ENCODE measurements at regions not wholly inside any gene's neighbourhood (a gene's known extent, or its start where the extent isn't known, plus 50 kb on each side); places are given as distances from the start of the nearest gene placed in this dataset.

DNA sequence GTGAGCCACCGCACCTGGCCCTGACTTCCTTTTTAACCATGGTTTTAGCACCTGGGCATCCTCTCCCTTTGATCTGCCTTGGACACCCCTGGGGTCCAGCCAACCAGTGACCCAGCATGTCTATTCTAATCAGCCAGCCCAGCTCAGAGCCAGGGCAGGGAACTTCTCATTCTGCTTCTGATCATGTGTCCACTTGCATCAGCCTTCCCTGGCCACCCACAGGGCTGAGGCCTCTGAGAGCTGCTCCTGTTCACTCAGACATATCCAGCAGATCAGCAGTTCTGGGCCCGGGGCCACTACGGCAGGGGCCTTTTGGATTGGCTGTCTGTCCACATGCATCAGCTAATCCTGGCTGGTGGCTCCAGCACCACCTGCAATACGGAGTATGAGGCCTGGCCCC is 117.9 kb upstream of the MAP1LC3B2 start:
- ChIA-PET POLR2A (interaction anchor here (0.7 kb wide), 1 partner anchor 74 kb away, joined by 3 read pairs; no protein-coding TSS in a partner anchor), CTCF (no interaction called here)
- Histone ChIP-seq H3K4me1 (ENCODE audit: control insufficient read depth, insufficient read depth, low read length) (no peaks in the 10 kb centered on the region), H3K9me3 (ENCODE audit: control insufficient read depth, insufficient read depth, low read depth, low read length) (no peaks in the 10 kb centered on the region), H3K27ac (ENCODE audit: extremely low read depth, low read depth, low read length) (no peak overlapping the region), H3K4me3 (ENCODE audit: low read depth, low read length) (no peak overlapping the region), H3K36me3 (ENCODE audit: control insufficient read depth in 2 of 2, insufficient read depth in 1 of 2, low read length in 2 of 2) (no peaks in the 10 kb centered on the region)
- TF ChIP-seq ZIC2 (tag by site-specific recombination; IDR thresholded peaks at IDR 0.05) = peak; percentile 71
- TF ChIP-seq ZBTB17 (tag by site-specific recombination; IDR thresholded peaks at IDR 0.05) = peak; percentile 92
- TF ChIP-seq ZFP69B (tag by site-specific recombination; IDR thresholded peaks at IDR 0.05) = no peak
- 0 out of 2 replicates have a peak, but pooled peaks have one; percentile 14 for TF ChIP-seq ZFHX2 (tag by site-specific recombination; conservative IDR thresholded peaks at IDR 0.05)

DNA sequence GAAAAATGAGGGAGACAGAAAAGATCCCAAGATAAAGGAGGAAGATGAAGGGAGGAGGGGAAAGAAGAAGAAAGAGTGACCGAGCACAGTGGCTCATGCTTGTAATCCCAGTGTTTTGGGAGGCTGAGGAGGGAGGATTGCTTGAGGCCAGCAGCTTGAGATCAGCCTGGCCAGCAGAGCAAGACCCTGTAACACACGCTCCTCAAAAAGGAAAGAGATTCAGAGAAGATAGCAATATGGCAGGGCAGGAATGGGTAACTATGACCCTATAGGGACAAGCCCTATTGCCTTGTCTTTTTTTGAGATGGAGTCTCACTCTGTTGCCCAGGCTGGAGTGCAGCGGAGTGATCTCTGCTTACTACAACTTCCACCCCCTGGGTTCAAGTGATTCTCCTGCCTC is 116.9 kb upstream of the MAP1LC3B2 start:
- POLR2A ChIA-PET = no interaction called here
- Histone ChIP-seq H3K4me1 (ENCODE audit: control insufficient read depth, insufficient read depth, low read length) (no peaks in the 10 kb centered on the region), H3K27ac (ENCODE audit: extremely low read depth, low read depth, low read length) (no peak overlapping the region), H3K9me3 (ENCODE audit: control insufficient read depth, insufficient read depth, low read depth, low read length) (no peaks in the 10 kb centered on the region), H3K4me3 (ENCODE audit: low read depth, low read length) (no peak overlapping the region), H3K36me3 (ENCODE audit: control insufficient read depth in 2 of 2, insufficient read depth in 1 of 2, low read length in 2 of 2) (no peaks in the 10 kb centered on the region)
- CTCF ChIA-PET = no interaction called here
- no peak for TF ChIP-seq ZNF274 (IDR thresholded peaks at IDR 0.05; ENCODE audit: low read length)
- TF ChIP-seq ZNF274 (tag by site-specific recombination; IDR thresholded peaks at IDR 0.05; ENCODE audit: borderline replicate concordance) = no peak
- no peak for TF ChIP-seq ZNF155 (tag by site-specific recombination; IDR thresholded peaks at IDR 0.05)
- peak; percentile 74; the same call in 1 of the 2 replicates for TF ChIP-seq ZNF121 (tag by site-specific recombination; IDR thresholded peaks at IDR 0.05)

DNA sequence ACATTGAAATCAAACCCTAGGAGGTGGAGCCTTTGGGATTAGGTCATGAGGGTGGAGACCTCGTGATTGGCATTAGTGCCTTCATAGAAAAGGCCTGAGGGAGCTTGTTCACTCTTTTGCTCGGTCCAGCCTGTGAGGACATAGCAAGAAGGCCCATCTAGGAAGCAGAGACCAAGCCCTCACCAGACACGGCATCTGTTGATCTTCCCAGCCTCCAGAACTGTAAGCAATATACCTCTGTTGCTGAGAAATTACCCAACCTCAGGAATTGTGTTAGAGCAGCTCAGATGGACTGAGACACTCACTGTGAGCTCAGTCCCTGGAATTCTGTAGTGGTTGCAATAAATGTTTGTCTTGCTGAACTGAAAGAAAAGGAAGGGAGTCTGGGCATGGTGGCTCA is 116.2 kb upstream of the MAP1LC3B2 start:
- Histone ChIP-seq H3K4me3 (ENCODE audit: low read depth, low read length) (no peak overlapping the region), H3K9me3 (ENCODE audit: control insufficient read depth, insufficient read depth, low read depth, low read length) (no peaks in the 10 kb centered on the region), H3K27ac (ENCODE audit: extremely low read depth, low read depth, low read length) (no peak overlapping the region), H3K36me3 (ENCODE audit: control insufficient read depth in 2 of 2, insufficient read depth in 1 of 2, low read length in 2 of 2) (no peaks in the 10 kb centered on the region), H3K4me1 (ENCODE audit: control insufficient read depth, insufficient read depth, low read length) (no peaks in the 10 kb centered on the region)
- POLR2A ChIA-PET = no interaction called here
- TF ChIP-seq ZNF626 (tag by site-specific recombination; IDR thresholded peaks at IDR 0.05) (no peak), ZNF266 (tag by site-specific recombination; IDR thresholded peaks at IDR 0.05; ENCODE audit: low read depth) (peak; percentile 31; the same call in 1 of the 2 replicates), SCRT2 (tag by site-specific recombination; IDR thresholded peaks at IDR 0.05) (peak; percentile 74)
- TF ChIP-seq, protein P1, sequence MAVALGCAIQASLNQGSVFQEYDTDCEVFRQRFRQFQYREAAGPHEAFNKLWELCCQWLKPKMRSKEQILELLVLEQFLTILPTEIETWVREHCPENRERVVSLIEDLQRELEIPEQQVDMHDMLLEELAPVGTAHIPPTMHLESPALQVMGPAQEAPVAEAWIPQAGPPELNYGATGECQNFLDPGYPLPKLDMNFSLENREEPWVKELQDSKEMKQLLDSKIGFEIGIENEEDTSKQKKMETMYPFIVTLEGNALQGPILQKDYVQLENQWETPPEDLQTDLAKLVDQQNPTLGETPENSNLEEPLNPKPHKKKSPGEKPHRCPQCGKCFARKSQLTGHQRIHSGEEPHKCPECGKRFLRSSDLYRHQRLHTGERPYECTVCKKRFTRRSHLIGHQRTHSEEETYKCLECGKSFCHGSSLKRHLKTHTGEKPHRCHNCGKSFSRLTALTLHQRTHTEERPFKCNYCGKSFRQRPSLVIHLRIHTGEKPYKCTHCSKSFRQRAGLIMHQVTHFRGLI (tag by site-specific recombination; IDR thresholded peaks at IDR 0.05) = no peak
- CTCF ChIA-PET = interaction anchor here (0.6 kb wide), 1 partner anchor 1405 kb away, joined by 3 read pairs; no protein-coding TSS in a partner anchor

DNA sequence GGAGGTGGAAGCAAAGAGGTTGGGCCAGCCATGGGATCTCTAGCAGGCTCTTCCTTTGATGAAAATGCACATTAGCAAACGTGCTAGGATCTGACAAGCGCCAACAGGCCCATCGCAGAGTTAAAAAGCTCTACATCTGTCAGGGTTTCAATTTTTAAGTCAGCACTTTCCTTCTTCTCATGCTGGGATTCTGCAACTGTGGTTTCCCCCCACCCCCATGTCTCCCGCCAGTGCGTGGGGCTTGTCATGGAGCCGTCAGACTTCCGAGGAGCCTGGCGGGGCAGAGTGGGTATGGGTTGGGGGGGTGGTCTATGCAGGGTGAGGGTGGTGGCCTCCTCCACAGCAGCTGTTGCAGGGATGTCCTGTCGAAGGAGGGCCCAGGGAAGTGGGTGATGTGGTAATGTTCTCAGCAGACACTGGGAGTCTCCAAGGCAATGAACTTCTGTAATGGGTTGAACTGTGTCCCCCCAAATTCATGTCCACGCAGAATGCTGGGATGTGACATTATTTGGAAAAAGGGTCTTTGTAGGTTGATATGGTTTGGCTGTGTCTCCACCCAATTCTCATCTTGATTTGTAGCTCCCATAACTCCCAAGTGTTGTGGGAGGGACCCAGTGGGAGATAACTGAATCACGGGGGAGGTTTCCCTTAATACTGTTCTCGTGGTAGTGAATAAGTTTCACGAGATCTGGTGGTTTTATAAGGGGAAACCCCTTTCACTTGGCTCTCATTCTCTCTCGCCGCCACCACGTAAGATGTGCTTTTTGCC is 115.2 kb upstream of the MAP1LC3B2 start:
- ChIA-PET CTCF (no interaction called here), POLR2A (no interaction called here)
- TF ChIP-seq, protein P2, sequence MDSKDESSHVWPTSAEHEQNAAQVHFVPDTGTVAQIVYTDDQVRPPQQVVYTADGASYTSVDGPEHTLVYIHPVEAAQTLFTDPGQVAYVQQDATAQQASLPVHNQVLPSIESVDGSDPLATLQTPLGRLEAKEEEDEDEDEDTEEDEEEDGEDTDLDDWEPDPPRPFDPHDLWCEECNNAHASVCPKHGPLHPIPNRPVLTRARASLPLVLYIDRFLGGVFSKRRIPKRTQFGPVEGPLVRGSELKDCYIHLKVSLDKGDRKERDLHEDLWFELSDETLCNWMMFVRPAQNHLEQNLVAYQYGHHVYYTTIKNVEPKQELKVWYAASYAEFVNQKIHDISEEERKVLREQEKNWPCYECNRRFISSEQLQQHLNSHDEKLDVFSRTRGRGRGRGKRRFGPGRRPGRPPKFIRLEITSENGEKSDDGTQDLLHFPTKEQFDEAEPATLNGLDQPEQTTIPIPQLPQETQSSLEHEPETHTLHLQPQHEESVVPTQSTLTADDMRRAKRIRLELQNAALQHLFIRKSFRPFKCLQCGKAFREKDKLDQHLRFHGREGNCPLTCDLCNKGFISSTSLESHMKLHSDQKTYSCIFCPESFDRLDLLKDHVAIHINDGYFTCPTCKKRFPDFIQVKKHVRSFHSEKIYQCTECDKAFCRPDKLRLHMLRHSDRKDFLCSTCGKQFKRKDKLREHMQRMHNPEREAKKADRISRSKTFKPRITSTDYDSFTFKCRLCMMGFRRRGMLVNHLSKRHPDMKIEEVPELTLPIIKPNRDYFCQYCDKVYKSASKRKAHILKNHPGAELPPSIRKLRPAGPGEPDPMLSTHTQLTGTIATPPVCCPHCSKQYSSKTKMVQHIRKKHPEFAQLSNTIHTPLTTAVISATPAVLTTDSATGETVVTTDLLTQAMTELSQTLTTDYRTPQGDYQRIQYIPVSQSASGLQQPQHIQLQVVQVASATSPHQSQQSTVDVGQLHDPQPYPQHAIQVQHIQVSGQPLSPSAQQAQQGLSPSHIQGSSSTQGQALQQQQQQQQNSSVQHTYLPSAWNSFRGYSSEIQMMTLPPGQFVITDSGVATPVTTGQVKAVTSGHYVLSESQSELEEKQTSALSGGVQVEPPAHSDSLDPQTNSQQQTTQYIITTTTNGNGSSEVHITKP (tag by site-specific recombination; IDR thresholded peaks at IDR 0.05) = peak; percentile 19; the same call in 1 of the 2 replicates
- no peak for TF ChIP-seq ZNF138 (tag by site-specific recombination; IDR thresholded peaks at IDR 0.05; ENCODE audit: borderline replicate concordance)
- TF ChIP-seq ZNF132 (tag by site-specific recombination; IDR thresholded peaks at IDR 0.05; ENCODE audit: borderline replicate concordance) = no peak
- no peak for TF ChIP-seq HOXD13 (CRISPR knock-in tag; IDR thresholded peaks at IDR 0.05; ENCODE audit: borderline replicate concordance)
- TF ChIP-seq EGR2 (tag by site-specific recombination; IDR thresholded peaks at IDR 0.05; ENCODE audit: low read depth) = peak; percentile 81
- TF ChIP-seq ZNF350 (tag by site-specific recombination; IDR thresholded peaks at IDR 0.05) = no peak
- peak; percentile 81 for TF ChIP-seq ZFHX2 (tag by site-specific recombination; conservative IDR thresholded peaks at IDR 0.05)
- Histone ChIP-seq H3K4me3 (ENCODE audit: low read depth, low read length) (no peak overlapping the region), H3K27ac (ENCODE audit: extremely low read depth, low read depth, low read length) (no peak overlapping the region), H3K4me1 (ENCODE audit: control insufficient read depth, insufficient read depth, low read length) (no peaks in the 10 kb centered on the region), H3K36me3 (ENCODE audit: control insufficient read depth in 2 of 2, insufficient read depth in 1 of 2, low read length in 2 of 2) (no peaks in the 10 kb centered on the region), H3K9me3 (ENCODE audit: control insufficient read depth, insufficient read depth, low read depth, low read length) (no peaks in the 10 kb centered on the region)
